ENCODE measurements at regions not wholly inside any gene's neighbourhood (a gene's known extent, or its start where the extent isn't known, plus 50 kb on each side); places are given as distances from the start of the nearest gene placed in this dataset.

- TF ChIP-seq, protein P1, sequence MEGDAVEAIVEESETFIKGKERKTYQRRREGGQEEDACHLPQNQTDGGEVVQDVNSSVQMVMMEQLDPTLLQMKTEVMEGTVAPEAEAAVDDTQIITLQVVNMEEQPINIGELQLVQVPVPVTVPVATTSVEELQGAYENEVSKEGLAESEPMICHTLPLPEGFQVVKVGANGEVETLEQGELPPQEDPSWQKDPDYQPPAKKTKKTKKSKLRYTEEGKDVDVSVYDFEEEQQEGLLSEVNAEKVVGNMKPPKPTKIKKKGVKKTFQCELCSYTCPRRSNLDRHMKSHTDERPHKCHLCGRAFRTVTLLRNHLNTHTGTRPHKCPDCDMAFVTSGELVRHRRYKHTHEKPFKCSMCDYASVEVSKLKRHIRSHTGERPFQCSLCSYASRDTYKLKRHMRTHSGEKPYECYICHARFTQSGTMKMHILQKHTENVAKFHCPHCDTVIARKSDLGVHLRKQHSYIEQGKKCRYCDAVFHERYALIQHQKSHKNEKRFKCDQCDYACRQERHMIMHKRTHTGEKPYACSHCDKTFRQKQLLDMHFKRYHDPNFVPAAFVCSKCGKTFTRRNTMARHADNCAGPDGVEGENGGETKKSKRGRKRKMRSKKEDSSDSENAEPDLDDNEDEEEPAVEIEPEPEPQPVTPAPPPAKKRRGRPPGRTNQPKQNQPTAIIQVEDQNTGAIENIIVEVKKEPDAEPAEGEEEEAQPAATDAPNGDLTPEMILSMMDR (IDR thresholded peaks at IDR 0.05), result no peak
- TF ChIP-seq POLR2A (IDR thresholded peaks at IDR 0.05), result no peak
These were observed 113.1 kb upstream of the BLID start for GRCh38 chr11:122229078-122229477.

All from body of pancreas (tissue), 4 donors.